ENCODE measurements at regions not wholly inside any gene's neighbourhood (a gene's known extent, or its start where the extent isn't known, plus 50 kb on each side); places are given as distances from the start of the nearest gene placed in this dataset.
"Not testable (repeated sequence)": the region's sequence is repeated elsewhere in the genome, so short reads cannot be mapped to it uniquely, and the experiment has no call there.

DNA sequence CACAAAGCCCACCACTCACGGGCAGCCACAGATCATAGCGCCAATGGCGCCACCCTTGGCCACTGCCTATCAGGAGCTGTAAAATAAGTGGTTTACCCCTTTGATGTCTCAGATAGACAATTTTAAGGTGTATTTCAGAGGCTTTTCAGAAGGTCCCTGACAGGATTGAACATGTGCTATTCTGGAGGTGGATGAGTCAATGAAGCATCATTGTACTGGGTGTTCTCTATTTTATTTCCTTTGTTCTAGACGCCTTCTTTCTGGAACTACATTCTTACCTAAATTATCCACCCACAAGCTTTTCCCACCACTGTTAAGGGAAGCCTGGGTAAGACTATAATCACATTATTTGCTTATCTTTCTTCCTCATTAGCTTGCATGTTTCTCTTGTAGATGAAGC, 1351.6 kb downstream of the NLGN4Y start:
- not testable (repeated sequence) for TF ChIP-seq EZH2 (IDR thresholded peaks at IDR 0.05; ENCODE audit: insufficient read depth, poor library complexity, severe bottlenecking); EZH2phosphoT487 (IDR thresholded peaks at IDR 0.05; ENCODE audit: insufficient read depth, low read depth)

All from GM23248 (cell line).